B cell (primary cell): ENCODE measurements at regions not wholly inside any gene's neighbourhood (a gene's known extent, or its start where the extent isn't known, plus 50 kb on each side); places are given as distances from the start of the nearest gene placed in this dataset.

Experiments used
- ATAC-seq: fragments of 200-7000 bp; cut with Tn5 transposase; one replicate; pipeline ENCODE4 v1.10.0; 2021; ENCODE audit warnings: low read depth, mild to moderate bottlenecking, moderate number of reproducible peaks, moderate library complexity
- CTCF ChIA-PET: fragments of 350-600 bp; sonication (Branson Sonifier 250); formaldehyde crosslinking; loops from one replicate; lab custom pipeline; 2021; ENCODE audit warnings: antibody characterized with exemption, inconsistent platforms; lab: Charles Lee
- POLR2A ChIA-PET: fragments of 350-600 bp; sonication (Branson Sonifier 250); formaldehyde crosslinking; loops from one replicate; lab custom pipeline; 2021; ENCODE audit warnings: antibody characterized with exemption; lab: Charles Lee
- DNase-seq: peaks from one replicate; pipeline ENCODE4 v3.0.0; 2013
- H2AFZ ChIP-seq: 2 replicates; pipeline ENCODE4 v1.6.1; 2012; ENCODE audit warnings: mild to moderate bottlenecking, low read depth, low read length; ENCODE audit not compliant: insufficient read depth, poor library complexity, severe bottlenecking
- H3K27ac ChIP-seq, 2 donors: 1 replicate in 1 of 2; 2 replicates in 1 of 2; pipeline ENCODE4 v1.5.1; 2012 to 2013; ENCODE audit warnings: low read length in 2 of 2, mild to moderate bottlenecking in 2 of 2, moderate library complexity in 1 of 2
- H3K27me3 ChIP-seq, 4 experiments: fragments of 200-600 bp in 1 of 4; sonication (generic) in 1 of 4; replicated peaks in 1 of 4; 1 replicate in 2 of 4; 2 replicates in 2 of 4; pipeline versions ENCODE4 v1.6.1 to v1.7.0; 2013 to 2016; ENCODE audit warnings: low read length in 3 of 4, mild to moderate bottlenecking in 2 of 4, mixed read lengths in 1 of 4, moderate library complexity in 1 of 4; ENCODE audit not compliant: insufficient read depth in 4 of 4, control insufficient read depth in 3 of 4; ENCODE audit errors: control extremely low read depth in 1 of 4
- H3K36me3 ChIP-seq, 2 experiments: replicated peaks in 1 of 2; 1 replicate in 1 of 2; 2 replicates in 1 of 2; pipeline versions ENCODE4 v1.6.1 to v1.7.1; 2013; ENCODE audit warnings: low read length in 1 of 2; ENCODE audit not compliant: insufficient read depth in 2 of 2, control insufficient read depth in 1 of 2; ENCODE audit errors: control extremely low read depth in 1 of 2, extremely low read depth in 1 of 2
- H3K4me1 ChIP-seq, 2 donors: fragments of 200-600 bp in 1 of 2; sonication (generic) in 1 of 2; 1 replicate in 1 of 2; 2 replicates in 1 of 2; pipeline versions ENCODE4 v1.5.1 to v1.6.1; 2013 to 2017; ENCODE audit warnings: low read length in 2 of 2; ENCODE audit not compliant: control insufficient read depth in 2 of 2, insufficient read depth in 2 of 2
- H3K4me2 ChIP-seq: replicated peaks from 2 replicates; pipeline ENCODE3; 2012; ENCODE audit warnings: mild to moderate bottlenecking, low read depth, low read length; ENCODE audit not compliant: poor library complexity, severe bottlenecking
- H3K4me3 ChIP-seq, 5 experiments: fragments of 200-600 bp in 1 of 5; sonication (generic) in 1 of 5; 1 replicate in 3 of 5; 2 replicates in 2 of 5; pipeline versions ENCODE4 v1.5.1 to v1.7.0; 2011 to 2016; ENCODE audit warnings: low read length in 4 of 5, mild to moderate bottlenecking in 4 of 5, low read depth in 2 of 5, control low read depth in 1 of 5, moderate library complexity in 1 of 5; ENCODE audit not compliant: insufficient read depth in 1 of 5; ENCODE audit errors: control extremely low read depth in 1 of 5, extremely low read depth in 1 of 5
- H3K79me2 ChIP-seq: fragments of 200-600 bp; sonication (generic); one replicate; pipeline ENCODE4 v1.6.0; 2016; ENCODE audit warnings: low read length; ENCODE audit not compliant: control insufficient read depth, insufficient read depth
- H3K9ac ChIP-seq: fragments of 200-600 bp; sonication (generic); 2 replicates; pipeline ENCODE4 v1.6.1; 2017; ENCODE audit warnings: mild to moderate bottlenecking, low read length, moderate library complexity
- H3K9me3 ChIP-seq, 3 donors: one replicate each; pipeline versions ENCODE4 v1.6.1 to v1.7.1; 2013; ENCODE audit warnings: low read length in 2 of 3; ENCODE audit not compliant: control insufficient read depth in 2 of 3, insufficient read depth in 1 of 3; ENCODE audit errors: control extremely low read depth in 1 of 3
- H4K20me1 ChIP-seq: 2 replicates; pipeline ENCODE4 v1.6.0; 2012; ENCODE audit warnings: mild to moderate bottlenecking, low read length; ENCODE audit not compliant: insufficient read depth, control insufficient read depth, poor library complexity, severe bottlenecking
- H3K27ac Mint-ChIP-seq: one replicate; pipeline ENCODE4 v1.8.0; 2021; ENCODE audit warnings: mixed read lengths
- H3K27me3 Mint-ChIP-seq: one replicate; pipeline ENCODE4 v1.8.0; 2021; ENCODE audit warnings: mixed read lengths
- H3K4me1 Mint-ChIP-seq: one replicate; pipeline ENCODE4 v1.8.0; 2021; ENCODE audit warnings: mixed read lengths
- H3K4me3 Mint-ChIP-seq: one replicate; pipeline ENCODE4 v1.8.0; 2021; ENCODE audit warnings: mixed read lengths
- H3K9me3 Mint-ChIP-seq: one replicate; pipeline ENCODE4 v1.8.0; 2022; ENCODE audit warnings: mixed read lengths; ENCODE audit not compliant: insufficient read depth
- CTCF ChIP-seq: fragments of 200-600 bp; IDR thresholded peaks from one replicate; pipeline ENCODE4 v1.8.0; 2022; ENCODE audit warnings: antibody characterized with exemption, mild to moderate bottlenecking
- EZH2 ChIP-seq: IDR thresholded peaks from 2 replicates; pipeline ENCODE4 v1.6.1; 2012; ENCODE audit warnings: borderline replicate concordance, low read depth, mild to moderate bottlenecking, moderate library complexity, low read length; ENCODE audit not compliant: insufficient read depth, poor library complexity, severe bottlenecking
- WGBS: methylation state at CpG from one replicate; pipeline ENCODE4 v1.1.5; 2013; ENCODE audit warnings: missing lambda C conversion rate; ENCODE audit not compliant: insufficient coverage; 5-methylcytosine and 5-hydroxymethylcytosine counted together
- intact Hi-C: fragments of 100-400 bp; cut with micrococcal nuclease; formaldehyde crosslinking; loops from one replicate; pipeline ENCODE4 v1.10.0; 2022

DNA sequence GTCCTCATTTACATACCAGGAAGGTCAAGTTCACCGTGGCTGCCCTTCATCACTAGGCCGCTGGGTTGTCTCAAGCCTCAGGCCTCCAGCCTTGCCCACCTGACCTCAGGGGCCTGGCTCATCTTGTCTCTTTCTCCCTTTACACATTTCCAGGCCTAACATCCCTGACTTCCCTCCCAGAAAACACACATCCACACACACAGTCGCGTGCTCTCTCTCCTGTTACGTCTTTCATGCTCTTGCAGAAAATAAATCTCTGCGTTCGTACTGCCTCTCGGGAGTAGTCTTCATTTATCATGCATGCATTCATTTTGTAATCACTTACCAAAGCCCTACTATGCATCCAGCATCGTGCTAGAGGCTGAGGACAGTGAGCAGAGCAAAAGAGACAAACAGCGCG is 220.0 kb upstream of the PWP1 start:
- ATAC-seq (no peak), DNase-seq (no peak)
- POLR2A ChIA-PET: no interaction called here
- Histone ChIP-seq H3K4me1 (no peaks in the 10 kb centered on the region), H3K9me3 (peaks cover 0 to 6% (median 0%) of the 10 kb centered on the region in 3 donors), H3K79me2 (no peaks in the 10 kb centered on the region), H3K27ac (no peak overlapping the region), H3K27me3 (no peaks in the 10 kb centered on the region), H3K9ac (no peak overlapping the region), H3K4me2 (no peak overlapping the region), H2AFZ (no peak overlapping the region), H4K20me1 (no peaks in the 10 kb centered on the region), H3K36me3 (no peaks in the 10 kb centered on the region), H3K4me3 (no peak overlapping the region)
- Mint-ChIP-seq H3K27ac (no peak overlapping the region), H3K9me3 (no peaks in the 10 kb centered on the region), H3K4me3 (no peak overlapping the region), H3K27me3 (no peaks in the 10 kb centered on the region), H3K4me1 (no peaks in the 10 kb centered on the region)
- CTCF ChIA-PET: no interaction called here
- intact Hi-C loops: no loop called here
- WGBS: 95% methylated on average over 11 of the region's 11 CpGs
- TF ChIP-seq EZH2 (no peak), CTCF (no peak)

- no peak overlapping the region for H2AFZ ChIP-seq
- Mint-ChIP-seq H3K27me3 (no peaks in the 10 kb centered on the region), H3K9me3 (no peaks in the 10 kb centered on the region), H3K4me3 (no peak overlapping the region), H3K4me1 (no peaks in the 10 kb centered on the region), H3K27ac (no peak overlapping the region)
- TF ChIP-seq EZH2 (no peak), CTCF (no peak)
- ATAC-seq (no peak), DNase-seq (no peak)
- CTCF ChIA-PET: interaction anchor here (2.2 kb wide), 1 partner anchor 140 kb away, joined by 6 read pairs; no protein-coding TSS in a partner anchor
- H3K4me3 ChIP-seq: no peak overlapping the region
- POLR2A ChIA-PET: no interaction called here
- WGBS: 92% methylated on average over 4 of the region's 6 CpGs
- no peaks in the 10 kb centered on the region for H3K79me2 ChIP-seq
- H3K4me1 ChIP-seq: no peaks in the 10 kb centered on the region
- no peaks in the 10 kb centered on the region for H3K36me3 ChIP-seq
- no peaks in the 10 kb centered on the region for H3K27me3 ChIP-seq
- H3K9me3 ChIP-seq: no peaks in the 10 kb centered on the region
- H4K20me1 ChIP-seq: no peaks in the 10 kb centered on the region
- no peak overlapping the region for H3K4me2 ChIP-seq
- intact Hi-C loops: no loop called here
- no peak overlapping the region for H3K9ac ChIP-seq
- H3K27ac ChIP-seq: no peak overlapping the region
Observed at GRCh38 chr12:107467716-107468115, 217.9 kb upstream of the PWP1 start.
